HG02798 (cell line): ENCODE measurements at regions not wholly inside any gene's neighbourhood (a gene's known extent, or its start where the extent isn't known, plus 50 kb on each side); places are given as distances from the start of the nearest gene placed in this dataset.

Experiments used
- ATAC-seq: cut with Tn5 transposase; IDR thresholded peaks from one replicate; pipeline ENCODE4 v1.9.1; 2021; ENCODE audit warnings: mild to moderate bottlenecking; ENCODE audit not compliant: unreplicated experiment, poor library complexity

GRCh38 chr16:51937771-51938170, 609.2 kb downstream of the TOX3 start:
- ATAC-seq = no peak

DNA sequence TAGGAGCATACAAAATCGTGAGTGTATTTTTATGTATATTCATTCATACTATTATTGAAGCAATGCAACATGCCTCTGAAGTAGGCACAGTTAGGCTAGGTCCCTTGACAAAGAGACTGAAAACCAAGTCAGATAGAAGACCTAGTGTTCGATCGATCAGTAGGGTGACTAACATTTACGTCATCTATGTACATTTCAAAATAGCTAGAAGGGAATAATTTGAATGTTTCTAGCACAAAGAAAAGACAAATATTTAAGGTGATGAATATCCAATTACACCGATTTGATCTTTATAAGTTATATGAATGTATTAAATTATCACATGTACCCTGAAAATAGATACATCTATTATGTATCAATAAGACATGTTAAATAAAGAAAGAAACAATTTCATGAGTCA, 610.1 kb downstream of the TOX3 start:
- ATAC-seq = no peak

GRCh38 chr16:51932317-51932716, 614.6 kb downstream of the TOX3 start:
- ATAC-seq = no peak

- no peak for ATAC-seq
Measured at GRCh38 chr16:51931653-51932052, 615.3 kb downstream of the TOX3 start.

GRCh38 chr16:51924744-51925143, 622.2 kb downstream of the TOX3 start:
- ATAC-seq = no peak

DNA sequence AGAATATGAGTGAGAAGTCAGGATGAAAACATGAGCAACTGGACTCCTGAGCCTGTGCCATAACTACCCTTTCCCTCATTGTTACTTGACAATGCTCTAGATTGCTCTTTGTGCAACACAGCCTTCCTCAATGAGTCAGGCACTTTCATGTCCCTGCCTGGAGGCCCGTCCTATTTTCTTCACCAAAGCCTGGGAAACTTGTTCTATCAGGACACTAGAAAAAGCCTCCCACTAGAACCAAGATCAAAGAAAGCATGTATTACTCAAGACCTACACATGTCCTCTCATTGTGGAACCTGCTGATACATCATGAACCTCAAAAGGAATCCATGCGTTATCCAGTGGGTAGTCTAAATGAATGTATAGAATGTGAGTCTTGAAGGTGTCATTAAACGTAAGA, 624.5 kb downstream of the TOX3 start:
- ATAC-seq = no peak

DNA sequence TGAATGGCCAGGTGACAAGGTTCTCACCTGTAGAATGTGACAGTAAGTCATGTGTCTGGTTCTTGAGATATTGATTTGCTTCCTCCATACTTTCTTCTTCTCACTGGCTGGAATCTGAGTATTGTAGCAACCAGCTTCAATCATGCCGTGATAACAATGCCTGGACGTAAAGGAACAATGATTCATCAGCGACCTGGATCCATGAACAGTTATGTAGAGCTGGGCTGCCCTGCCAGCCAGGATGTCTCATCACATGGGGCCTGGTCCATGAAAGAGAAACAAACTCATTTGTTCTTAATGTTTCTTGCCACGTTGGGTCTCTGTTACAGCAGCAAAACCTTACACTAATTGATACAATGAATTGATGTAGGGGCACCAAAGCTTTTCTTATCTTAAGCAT, 627.2 kb downstream of the TOX3 start:
- ATAC-seq = no peak

GRCh38 chr16:51916814-51917213, 630.1 kb downstream of the TOX3 start:
- ATAC-seq = no peak

DNA sequence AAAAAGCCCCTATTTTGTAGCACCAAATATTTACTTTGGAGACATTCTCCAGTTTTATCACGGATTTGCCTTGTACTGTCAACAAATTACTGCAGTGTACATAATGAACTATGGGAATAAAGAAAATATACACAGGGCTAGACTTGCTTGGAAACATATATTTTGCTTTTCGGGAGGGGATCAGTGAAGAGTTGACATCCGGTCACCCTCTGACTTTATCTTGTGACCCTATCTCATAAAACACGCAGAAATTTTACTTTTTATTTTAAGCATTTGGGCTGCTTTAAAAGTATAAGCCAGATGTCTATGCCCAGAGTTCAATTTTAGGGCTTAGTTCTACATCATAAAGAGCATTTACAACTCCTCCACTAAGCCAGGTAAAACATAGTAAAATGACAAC, 630.7 kb downstream of the TOX3 start:
- ATAC-seq = no peak

DNA sequence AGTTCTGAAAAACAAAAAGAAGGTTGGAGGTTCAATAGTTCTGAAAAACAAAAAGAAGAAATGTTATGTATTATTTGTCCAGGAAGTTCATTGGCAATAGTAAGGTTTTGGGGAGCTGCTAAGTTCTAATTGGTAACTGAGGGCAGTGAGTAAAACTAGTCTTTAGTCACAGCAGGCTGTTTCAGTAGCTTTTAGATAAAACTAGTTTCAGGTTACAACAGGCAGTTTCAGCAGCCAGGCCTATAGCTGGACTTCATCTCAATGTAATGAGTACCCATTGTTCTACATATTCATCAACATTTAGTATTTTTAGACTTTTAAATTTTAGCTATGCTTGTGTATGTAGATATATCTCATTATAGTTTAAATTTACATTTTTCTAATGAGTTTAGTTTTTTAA, 639.3 kb downstream of the TOX3 start:
- ATAC-seq = no peak

DNA sequence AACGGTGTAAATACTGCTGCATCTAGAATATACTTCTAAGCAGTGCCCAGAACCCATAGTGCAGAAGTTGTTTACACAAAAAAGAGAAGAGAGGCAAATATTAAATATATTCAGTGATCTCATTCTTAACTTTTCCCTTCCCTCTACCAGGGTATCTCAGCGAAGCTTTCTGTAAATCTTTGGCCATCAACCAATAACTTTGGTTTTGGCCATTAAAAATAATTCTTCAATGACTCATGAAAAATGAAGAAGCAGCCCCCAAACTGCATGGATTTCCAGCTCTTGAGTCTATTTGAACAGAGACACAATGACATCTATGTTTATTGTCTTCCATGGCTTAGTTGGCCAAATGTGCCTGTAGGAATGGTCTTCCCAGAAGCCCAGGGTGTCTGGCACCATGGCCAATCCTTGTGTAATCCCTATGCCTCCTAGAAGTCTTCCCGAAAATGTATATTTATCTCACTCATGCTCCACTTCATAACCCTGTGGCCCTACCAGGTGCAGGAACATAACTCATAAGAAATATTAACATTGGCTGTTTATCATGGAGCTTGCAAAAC, 646.6 kb downstream of the TOX3 start:
- ATAC-seq = no peak

- ATAC-seq = no peak
Measured at GRCh38 chr16:51898872-51899271, 648.1 kb downstream of the TOX3 start.

- no peak for ATAC-seq
Measured at GRCh38 chr16:51896013-51896412, 650.9 kb downstream of the TOX3 start.

DNA sequence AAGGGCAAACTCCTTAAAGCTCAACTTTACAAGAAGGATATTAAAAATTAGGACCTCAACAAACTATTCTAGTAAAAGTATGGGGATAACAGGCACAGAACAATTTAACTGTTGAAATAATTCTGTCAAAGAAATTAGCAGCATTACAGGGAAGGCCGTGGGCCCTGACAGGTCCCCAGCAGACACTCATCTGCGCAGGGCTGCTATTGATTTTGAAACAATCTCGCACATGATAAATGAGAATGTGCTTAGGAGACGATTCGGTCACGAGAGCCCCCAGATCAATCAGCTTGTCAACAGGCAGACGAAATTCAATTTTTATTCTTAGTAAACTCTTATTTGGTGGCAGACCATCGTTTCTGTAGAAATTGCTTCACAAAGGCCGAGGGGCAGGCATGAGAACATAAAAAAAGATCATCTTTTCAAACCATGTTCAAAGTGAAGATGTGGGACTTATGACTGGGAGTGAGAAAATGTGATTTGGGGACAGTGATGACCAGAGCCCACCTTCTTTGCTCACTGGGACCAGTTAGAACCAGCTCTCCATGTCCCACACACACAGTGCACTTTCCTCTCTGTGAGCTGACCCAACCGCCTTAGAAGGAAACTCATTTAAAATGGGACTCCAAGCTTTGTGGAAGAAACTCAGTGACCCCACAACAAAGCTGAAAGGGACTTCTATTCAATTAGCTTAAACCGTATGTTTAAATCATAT, 654.5 kb downstream of the TOX3 start:
- ATAC-seq = no peak

DNA sequence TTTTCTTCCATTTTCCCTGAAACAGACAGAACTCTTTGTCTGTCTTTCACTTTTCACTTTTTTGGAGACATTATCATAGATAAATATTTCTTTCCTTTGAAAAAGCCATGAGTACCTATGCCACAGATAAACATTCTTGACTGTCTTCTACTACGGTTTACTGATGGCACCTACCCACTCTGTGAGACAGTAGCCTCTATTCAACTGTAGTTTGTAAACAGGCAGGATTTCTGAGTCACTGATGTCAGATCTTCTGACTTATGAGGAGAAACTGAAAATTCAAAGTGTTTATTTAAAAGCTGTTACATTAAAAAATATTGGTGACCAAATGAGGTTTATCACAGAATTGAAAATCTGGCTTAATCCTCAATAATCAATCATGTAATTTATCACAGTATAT, 658.4 kb downstream of the TOX3 start:
- ATAC-seq = no peak

GRCh38 chr16:51888016-51888415, 658.9 kb downstream of the TOX3 start:
- ATAC-seq = no peak

DNA sequence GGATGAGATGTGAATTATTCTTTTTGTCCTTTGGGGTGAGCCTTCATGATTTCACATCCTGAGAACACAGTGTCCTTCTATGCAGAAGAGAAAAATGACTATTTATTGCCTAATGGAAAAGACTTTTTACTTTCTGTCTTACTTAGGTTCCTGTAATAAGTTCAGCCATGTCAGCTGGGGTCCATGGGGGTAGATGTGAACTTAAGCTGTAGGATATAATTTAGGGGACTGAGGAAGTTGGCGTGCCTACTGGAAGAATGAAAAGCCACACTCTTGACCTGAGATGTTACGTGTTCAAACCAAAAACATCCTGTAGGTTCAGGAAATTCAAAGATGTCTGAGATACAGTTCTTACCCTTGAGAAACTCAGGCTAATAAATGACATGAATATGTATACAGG, 660.5 kb downstream of the TOX3 start:
- ATAC-seq = no peak

DNA sequence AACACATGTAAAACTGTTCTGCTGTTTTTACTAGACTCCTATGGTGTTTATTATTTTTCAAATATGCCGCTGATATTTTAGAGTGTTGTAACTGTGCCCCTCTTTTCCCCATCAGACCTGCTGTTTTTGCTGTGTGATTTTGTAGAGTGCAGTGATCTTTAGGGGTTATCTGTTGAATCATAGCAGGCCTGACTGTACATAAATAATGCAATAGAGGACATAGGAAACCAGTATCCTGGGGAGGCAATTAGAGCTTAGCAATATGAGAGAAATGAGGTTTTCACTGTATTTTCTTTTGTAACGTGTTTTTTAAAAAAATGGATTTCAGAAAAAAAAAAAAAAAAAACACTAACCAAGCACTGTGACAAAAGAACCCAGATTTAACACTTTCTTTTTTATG, 662.2 kb downstream of the TOX3 start:
- ATAC-seq = no peak

- no peak for ATAC-seq
Measured at GRCh38 chr16:51881731-51882130, 665.2 kb downstream of the TOX3 start.

DNA sequence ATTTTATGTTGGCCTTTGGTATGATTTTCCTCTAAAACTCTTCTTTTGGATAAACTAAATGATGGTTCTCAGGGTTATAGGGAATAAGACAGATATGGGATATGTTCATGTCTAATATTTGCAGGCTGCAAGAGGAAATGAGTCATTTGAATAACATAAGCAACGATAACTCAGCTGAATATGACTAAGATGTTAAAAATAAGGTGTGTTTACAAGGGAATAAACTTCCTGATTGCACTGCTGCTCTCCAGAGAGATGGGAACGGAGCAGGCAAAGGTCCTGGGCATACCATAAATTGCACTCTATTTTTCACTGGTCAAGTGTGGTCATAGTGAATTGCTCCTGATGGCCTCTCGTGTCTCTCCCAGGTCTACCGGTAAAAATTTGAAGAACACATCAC, 666.2 kb downstream of the TOX3 start:
- no peak for ATAC-seq

DNA sequence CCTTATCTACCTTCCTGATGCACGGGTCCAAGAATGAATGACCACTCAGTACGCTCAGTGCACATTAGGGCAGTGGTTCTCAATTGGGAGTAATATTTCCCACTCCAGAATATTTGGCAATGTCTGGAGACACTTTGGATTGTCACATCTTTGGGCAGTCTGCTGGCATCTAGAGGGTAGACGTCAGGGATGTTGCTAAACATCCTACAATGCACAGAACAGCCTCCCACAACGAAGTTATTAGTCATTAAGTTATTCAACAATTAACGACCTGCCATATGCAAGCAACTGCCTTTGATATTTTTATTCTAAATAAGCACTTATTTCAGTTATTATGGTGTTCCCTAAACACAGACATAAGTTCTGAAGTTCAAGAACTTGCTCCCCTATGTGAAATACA, 669.3 kb downstream of the TOX3 start:
- no peak for ATAC-seq

DNA sequence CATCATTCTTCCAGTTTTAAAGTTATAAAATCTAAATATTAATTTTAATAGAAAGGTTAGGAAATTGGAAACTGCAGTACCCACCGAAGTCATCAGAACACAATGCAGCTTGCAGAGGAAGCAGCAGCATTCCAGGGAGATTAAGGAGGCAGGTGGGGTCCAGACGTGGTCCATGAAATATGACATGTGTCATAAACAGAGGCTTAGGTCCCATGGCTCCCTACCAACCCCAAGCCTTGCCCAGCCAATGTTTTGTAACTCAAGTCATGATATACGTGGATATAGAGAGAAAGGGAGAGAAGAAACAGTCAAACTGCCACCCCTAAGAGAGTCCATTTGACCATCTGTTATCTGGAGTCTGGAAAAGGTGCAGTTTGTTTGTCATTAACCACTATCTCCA, 670.0 kb downstream of the TOX3 start:
- no peak for ATAC-seq

DNA sequence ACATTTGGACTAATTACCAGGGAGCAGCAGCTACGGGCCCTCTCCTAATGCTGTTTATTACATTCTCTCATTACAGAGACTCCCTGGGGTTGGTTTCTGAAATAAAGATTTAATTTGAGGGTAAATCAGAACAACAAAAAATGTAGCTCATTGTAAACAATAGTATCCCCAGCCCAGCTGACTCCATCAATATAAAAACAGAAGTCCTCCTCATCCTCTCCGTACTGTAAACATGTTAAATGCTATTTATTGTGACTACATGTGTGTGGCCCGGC, 670.4 kb downstream of the TOX3 start:
- no peak for ATAC-seq
